ENCODE measurements at regions not wholly inside any gene's neighbourhood (a gene's known extent, or its start where the extent isn't known, plus 50 kb on each side); places are given as distances from the start of the nearest gene placed in this dataset.

DNA sequence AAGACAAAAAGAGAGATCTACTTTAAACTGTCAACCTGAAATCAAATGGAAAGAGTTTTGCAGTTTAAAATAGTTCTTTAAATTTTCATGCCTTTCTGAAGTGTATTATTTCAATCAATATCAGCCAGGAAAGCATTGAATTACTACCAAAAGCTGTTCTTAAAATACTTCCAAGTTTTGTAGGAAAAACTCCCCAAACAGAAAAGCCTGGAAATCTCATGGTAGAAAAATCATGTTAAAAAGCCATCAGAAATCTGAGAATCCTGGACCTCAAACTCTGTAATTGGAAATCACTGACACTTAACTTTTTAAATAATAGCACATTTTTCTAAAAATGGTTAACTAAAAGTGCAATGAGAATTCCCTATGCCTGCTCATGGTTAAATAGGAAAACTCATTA lies 63.3 kb upstream of the CNTNAP4 start:
- dilution Hi-C loops (cut with MboI; ENCODE audit: extremely low pct_ligation_motif_present, low sequenced_read_pairs) = no loop called here
- no peak for FAIRE-seq
- Histone ChIP-seq H2AFZ (ENCODE audit: low read depth, low read length) (no peak overlapping the region), H3K4me2 (ENCODE audit: insufficient read depth, low read length) (no peak overlapping the region), H3K9ac (replicated peaks; ENCODE audit: extremely low read depth, insufficient read depth, low read length) (no peak overlapping the region), H3K9me3 (replicated peaks; ENCODE audit: control insufficient read depth, insufficient read depth, low read length) (peaks cover 2% of the 10 kb centered on the region), H3K4me3 (replicated peaks in 1 of 3; ENCODE audit: insufficient read depth in 1 of 3, low read depth in 1 of 3, low read length in 3 of 3) (no peak overlapping the region), H3K36me3 (ENCODE audit: control insufficient read depth in 2 of 2, extremely low read depth in 1 of 2, insufficient read depth in 2 of 2, low read length in 2 of 2) (no peaks in the 10 kb centered on the region), H3K27ac (ENCODE audit: insufficient read depth, low read depth, low read length) (no peak overlapping the region), H3K79me2 (ENCODE audit: control insufficient read depth, insufficient read depth, low read length) (no peaks in the 10 kb centered on the region), H3K9me1 (replicated peaks; ENCODE audit: control insufficient read depth, extremely low read depth, insufficient read depth, low read length) (no peaks in the 10 kb centered on the region), H3K27me3 (ENCODE audit: control insufficient read depth in 2 of 2, insufficient read depth in 2 of 2, low read length in 2 of 2) (no peaks in the 10 kb centered on the region), H4K20me1 (replicated peaks; ENCODE audit: control insufficient read depth, extremely low read depth, insufficient read depth, low read length) (no peaks in the 10 kb centered on the region), H3K4me1 (ENCODE audit: control insufficient read depth, extremely low read depth, insufficient read depth, low read length) (no peaks in the 10 kb centered on the region)
- DNase-seq (ENCODE audit: low read depth, low spot score) = no peak
- BruUV-seq (replicated peaks) = no TSS peak
- ChIA-PET POLR2A (no interaction called here), CTCF (no interaction called here)
- TF ChIP-seq POLR2A (IDR thresholded peaks at IDR 0.05; ENCODE audit: low read depth, low read length) = no peak
- no peak for TF ChIP-seq MAX (IDR thresholded peaks at IDR 0.05; ENCODE audit: insufficient read depth, insufficient read length)
- no peak for TF ChIP-seq GATA2 (IDR thresholded peaks at IDR 0.05; ENCODE audit: insufficient read depth, insufficient read length, low read depth, low read length)
- TF ChIP-seq JUN (IDR thresholded peaks at IDR 0.05; ENCODE audit: borderline replicate concordance, insufficient read depth, insufficient read length, low read depth) = no peak
- no peak for TF ChIP-seq FOS (IDR thresholded peaks at IDR 0.05; ENCODE audit: borderline replicate concordance, insufficient read depth, low read length)
- no peak for TF ChIP-seq MYC (IDR thresholded peaks at IDR 0.05; ENCODE audit: low read depth, low read length)
- TF ChIP-seq CTCF (IDR thresholded peaks at IDR 0.05; ENCODE audit: extremely low read depth in 1 of 2, insufficient read depth in 1 of 2, low read depth in 1 of 2, low read length in 2 of 2) = no peak
- TF ChIP-seq POLR2AphosphoS5 (IDR thresholded peaks at IDR 0.05; ENCODE audit: insufficient read depth, low read depth, low read length) = no peak
- no peak for TF ChIP-seq EZH2 (IDR thresholded peaks at IDR 0.05; ENCODE audit: borderline replicate concordance, low read depth, low read length, severe bottlenecking)
- intact Hi-C loops (cut with micrococcal nuclease) = no loop called here

Data from endothelial cell of umbilical vein (primary cell).